ENCODE measurements at regions not wholly inside any gene's neighbourhood (a gene's known extent, or its start where the extent isn't known, plus 50 kb on each side); places are given as distances from the start of the nearest gene placed in this dataset.

DNA sequence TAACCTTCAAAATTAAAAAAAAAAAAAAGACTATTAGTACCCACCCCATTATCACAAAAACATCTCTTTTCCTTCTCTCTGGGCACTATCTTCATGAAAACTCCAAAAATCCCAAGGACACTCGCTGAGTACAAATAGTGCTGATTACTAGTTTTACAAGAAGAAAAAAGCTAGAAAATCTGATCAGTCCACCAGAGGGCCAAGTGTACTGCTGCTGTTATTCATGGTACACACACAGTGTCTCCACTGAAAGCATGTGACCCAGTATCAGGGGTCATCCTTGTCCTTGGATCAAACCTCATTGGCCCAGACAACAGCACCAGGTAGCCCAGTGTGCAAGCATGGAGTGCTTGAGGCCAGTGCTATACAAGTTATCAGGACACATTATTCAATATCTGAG is 382.7 kb upstream of the KLHL29 start:
- no peak overlapping the region for H3K4me2 ChIP-seq (ENCODE audit: insufficient read depth, low read length, poor library complexity, severe bottlenecking)
- no peak overlapping the region for H3K9ac ChIP-seq (ENCODE audit: low read depth, low read length, poor library complexity)
- no peak overlapping the region for H2AFZ ChIP-seq (ENCODE audit: low read length)
- H3K14ac ChIP-seq (ENCODE audit: low read length): no peak overlapping the region
- no peaks in the 10 kb centered on the region for H3K27me3 ChIP-seq (ENCODE audit: control insufficient read depth in 3 of 3, insufficient read depth in 3 of 3, low read depth in 1 of 3, low read length in 3 of 3)
- DNase-seq (ENCODE audit: low spot score): no peak
- no peak overlapping the region for H3K23ac ChIP-seq (ENCODE audit: low read depth, low read length, poor library complexity)
- H3K36me3 ChIP-seq (replicated peaks in 1 of 2; ENCODE audit: control insufficient read depth in 2 of 2, insufficient read depth in 2 of 2, low read length in 2 of 2): no peaks in the 10 kb centered on the region
- H3K18ac ChIP-seq (ENCODE audit: low read length): no peak overlapping the region
- H3K4me3 ChIP-seq (ENCODE audit: low read length in 2 of 2): no peak overlapping the region
- no peak overlapping the region for H2AK5ac ChIP-seq (ENCODE audit: low read depth, low read length)
- no peak overlapping the region for H2BK120ac ChIP-seq (ENCODE audit: low read depth, low read length)
- no CpG with 5 or more reads among the region's 1 CpG for WGBS, 2 donors (ENCODE audit: extremely low coverage in 2 of 2, insufficient read length in 2 of 2, insufficient replicate concordance in 1 of 2)
- no peak overlapping the region for H2BK12ac ChIP-seq (ENCODE audit: low read length)
- no peak overlapping the region for H2BK15ac ChIP-seq (ENCODE audit: low read length)
- H3K9me3 ChIP-seq (replicated peaks in 1 of 2; ENCODE audit: control insufficient read depth in 2 of 2, insufficient read depth in 1 of 2, low read depth in 1 of 2, low read length in 2 of 2): no peaks in the 10 kb centered on the region
- H3K4me1 ChIP-seq (ENCODE audit: control insufficient read depth in 2 of 2, insufficient read depth in 1 of 2, low read depth in 1 of 2, low read length in 2 of 2): no peaks in the 10 kb centered on the region
- no peaks in the 10 kb centered on the region for H3K79me1 ChIP-seq (ENCODE audit: low read depth, low read length)
- H2BK5ac ChIP-seq (ENCODE audit: low read length): no peak overlapping the region
- H4K91ac ChIP-seq (ENCODE audit: low read depth, low read length, poor library complexity): no peak overlapping the region
- no peak overlapping the region for H3K4ac ChIP-seq (ENCODE audit: low read length)
- H4K8ac ChIP-seq (ENCODE audit: low read depth, low read length): no peak overlapping the region
- no peak overlapping the region for H3K27ac ChIP-seq (replicated peaks; ENCODE audit: low read length)

DNA sequence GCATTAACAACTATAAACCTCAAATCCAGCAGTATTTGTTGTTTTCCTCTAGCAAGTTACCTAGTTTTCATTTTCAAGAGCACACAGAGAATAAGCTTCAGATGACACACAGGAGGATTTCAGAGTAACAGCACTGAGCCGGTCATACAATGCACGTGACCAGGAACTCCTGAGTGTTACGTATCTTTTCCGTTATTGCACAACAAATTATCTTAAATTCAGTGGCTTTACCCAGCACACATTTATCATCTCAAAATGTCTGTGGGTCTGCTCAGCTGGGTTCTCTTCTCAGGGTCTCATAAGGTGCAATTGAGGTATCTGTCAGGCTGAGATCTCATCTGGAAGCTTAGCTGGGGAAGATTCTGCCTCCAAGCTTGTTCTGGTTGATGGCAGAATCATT is 379.5 kb upstream of the KLHL29 start:
- Histone ChIP-seq H2BK5ac (ENCODE audit: low read length) (no peak overlapping the region), H3K36me3 (replicated peaks in 1 of 2; ENCODE audit: control insufficient read depth in 2 of 2, insufficient read depth in 2 of 2, low read length in 2 of 2) (no peaks in the 10 kb centered on the region)

GRCh38 chr2:23007631-23008235 is 377.2 kb upstream of the KLHL29 start:
- H3K27me3 ChIP-seq (ENCODE audit: control insufficient read depth in 3 of 3, insufficient read depth in 3 of 3, low read depth in 1 of 3, low read length in 3 of 3): no peaks in the 10 kb centered on the region
- H3K4me3 ChIP-seq (ENCODE audit: low read length in 2 of 2): no peak overlapping the region
- H3K23ac ChIP-seq (ENCODE audit: low read depth, low read length, poor library complexity): no peak overlapping the region
- no peak overlapping the region for H2BK15ac ChIP-seq (ENCODE audit: low read length)
- DNase-seq (ENCODE audit: low spot score): no peak
- H3K4me1 ChIP-seq (ENCODE audit: control insufficient read depth in 2 of 2, insufficient read depth in 1 of 2, low read depth in 1 of 2, low read length in 2 of 2): peaks cover 0 to 1% of the 10 kb centered on the region in 2 donors
- no peaks in the 10 kb centered on the region for H3K9me3 ChIP-seq (replicated peaks in 1 of 2; ENCODE audit: control insufficient read depth in 2 of 2, insufficient read depth in 1 of 2, low read depth in 1 of 2, low read length in 2 of 2)
- H4K91ac ChIP-seq (ENCODE audit: low read depth, low read length, poor library complexity): no peak overlapping the region
- H3K79me1 ChIP-seq (ENCODE audit: low read depth, low read length): no peaks in the 10 kb centered on the region
- H3K27ac ChIP-seq (replicated peaks; ENCODE audit: low read length): no peak overlapping the region
- no peak overlapping the region for H3K4me2 ChIP-seq (ENCODE audit: insufficient read depth, low read length, poor library complexity, severe bottlenecking)
- no peak overlapping the region for H2BK5ac ChIP-seq (ENCODE audit: low read length)
- H2AK5ac ChIP-seq (ENCODE audit: low read depth, low read length): no peak overlapping the region
- no peak overlapping the region for H3K14ac ChIP-seq (ENCODE audit: low read length)
- H3K4ac ChIP-seq (ENCODE audit: low read length): no peak overlapping the region
- H3K18ac ChIP-seq (ENCODE audit: low read length): no peak overlapping the region
- H4K8ac ChIP-seq (ENCODE audit: low read depth, low read length): no peak overlapping the region
- H3K36me3 ChIP-seq (replicated peaks in 1 of 2; ENCODE audit: control insufficient read depth in 2 of 2, insufficient read depth in 2 of 2, low read length in 2 of 2): no peaks in the 10 kb centered on the region
- H3K9ac ChIP-seq (ENCODE audit: low read depth, low read length, poor library complexity): no peak overlapping the region
- WGBS, 2 donors (ENCODE audit: extremely low coverage in 2 of 2, insufficient read length in 2 of 2, insufficient replicate concordance in 1 of 2): no CpG with 5 or more reads among the region's 1 CpG
- H2BK12ac ChIP-seq (ENCODE audit: low read length): no peak overlapping the region
- no peak overlapping the region for H2BK120ac ChIP-seq (ENCODE audit: low read depth, low read length)
- no peak overlapping the region for H2AFZ ChIP-seq (ENCODE audit: low read length)

More for the DNA sequence above, 379.5 kb upstream of the KLHL29 start:
- Histone ChIP-seq H3K4ac (ENCODE audit: low read length) (no peak overlapping the region), H2AFZ (ENCODE audit: low read length) (no peak overlapping the region), H4K91ac (ENCODE audit: low read depth, low read length, poor library complexity) (no peak overlapping the region), H2BK15ac (ENCODE audit: low read length) (no peak overlapping the region), H3K27me3 (ENCODE audit: control insufficient read depth in 3 of 3, insufficient read depth in 3 of 3, low read depth in 1 of 3, low read length in 3 of 3) (no peaks in the 10 kb centered on the region), H2BK12ac (ENCODE audit: low read length) (no peak overlapping the region), H3K4me1 (ENCODE audit: control insufficient read depth in 2 of 2, insufficient read depth in 1 of 2, low read depth in 1 of 2, low read length in 2 of 2) (peaks cover 0 to 1% of the 10 kb centered on the region in 2 donors), H3K79me1 (ENCODE audit: low read depth, low read length) (no peaks in the 10 kb centered on the region), H3K4me3 (ENCODE audit: low read length in 2 of 2) (no peak overlapping the region), H4K8ac (ENCODE audit: low read depth, low read length) (no peak overlapping the region), H3K9me3 (replicated peaks in 1 of 2; ENCODE audit: control insufficient read depth in 2 of 2, insufficient read depth in 1 of 2, low read depth in 1 of 2, low read length in 2 of 2) (no peaks in the 10 kb centered on the region), H3K4me2 (ENCODE audit: insufficient read depth, low read length, poor library complexity, severe bottlenecking) (no peak overlapping the region), H2BK120ac (ENCODE audit: low read depth, low read length) (no peak overlapping the region), H2AK5ac (ENCODE audit: low read depth, low read length) (no peak overlapping the region), H3K23ac (ENCODE audit: low read depth, low read length, poor library complexity) (no peak overlapping the region), H3K18ac (ENCODE audit: low read length) (no peak overlapping the region), H3K14ac (ENCODE audit: low read length) (no peak overlapping the region), H3K9ac (ENCODE audit: low read depth, low read length, poor library complexity) (no peak overlapping the region), H3K27ac (replicated peaks; ENCODE audit: low read length) (no peak overlapping the region)
- no peak for DNase-seq (ENCODE audit: low spot score)
- WGBS, 2 donors (ENCODE audit: extremely low coverage in 2 of 2, insufficient read length in 2 of 2, insufficient replicate concordance in 1 of 2): no CpG with 5 or more reads among the region's 4 CpGs

GRCh38 chr2:23008440-23008839 is 376.5 kb upstream of the KLHL29 start:
- Histone ChIP-seq H3K9ac (ENCODE audit: low read depth, low read length, poor library complexity) (no peak overlapping the region), H3K27ac (replicated peaks; ENCODE audit: low read length) (no peak overlapping the region), H4K8ac (ENCODE audit: low read depth, low read length) (no peak overlapping the region), H3K79me1 (ENCODE audit: low read depth, low read length) (no peaks in the 10 kb centered on the region), H2BK120ac (ENCODE audit: low read depth, low read length) (no peak overlapping the region), H3K18ac (ENCODE audit: low read length) (no peak overlapping the region), H3K23ac (ENCODE audit: low read depth, low read length, poor library complexity) (no peak overlapping the region), H3K4me2 (ENCODE audit: insufficient read depth, low read length, poor library complexity, severe bottlenecking) (no peak overlapping the region), H3K36me3 (replicated peaks in 1 of 2; ENCODE audit: control insufficient read depth in 2 of 2, insufficient read depth in 2 of 2, low read length in 2 of 2) (no peaks in the 10 kb centered on the region), H2AK5ac (ENCODE audit: low read depth, low read length) (no peak overlapping the region), H3K4me3 (ENCODE audit: low read length in 2 of 2) (no peak overlapping the region), H2AFZ (ENCODE audit: low read length) (no peak overlapping the region), H3K4me1 (ENCODE audit: control insufficient read depth in 2 of 2, insufficient read depth in 1 of 2, low read depth in 1 of 2, low read length in 2 of 2) (peaks cover 0 to 1% of the 10 kb centered on the region in 2 donors), H2BK5ac (ENCODE audit: low read length) (no peak overlapping the region), H2BK12ac (ENCODE audit: low read length) (no peak overlapping the region), H3K9me3 (replicated peaks in 1 of 2; ENCODE audit: control insufficient read depth in 2 of 2, insufficient read depth in 1 of 2, low read depth in 1 of 2, low read length in 2 of 2) (no peaks in the 10 kb centered on the region), H3K27me3 (ENCODE audit: control insufficient read depth in 3 of 3, insufficient read depth in 3 of 3, low read depth in 1 of 3, low read length in 3 of 3) (no peaks in the 10 kb centered on the region), H2BK15ac (ENCODE audit: low read length) (no peak overlapping the region), H3K4ac (ENCODE audit: low read length) (no peak overlapping the region), H3K14ac (ENCODE audit: low read length) (no peak overlapping the region), H4K91ac (ENCODE audit: low read depth, low read length, poor library complexity) (no peak overlapping the region)
- no CpG with 5 or more reads among the region's 6 CpGs for WGBS, 2 donors (ENCODE audit: extremely low coverage in 2 of 2, insufficient read length in 2 of 2, insufficient replicate concordance in 1 of 2)
- DNase-seq (ENCODE audit: low spot score): no peak
